IMR-90 (cell line): ENCODE measurements at regions not wholly inside any gene's neighbourhood (a gene's known extent, or its start where the extent isn't known, plus 50 kb on each side); places are given as distances from the start of the nearest gene placed in this dataset.

ENCODE experiments used
- ATAC-seq: fragments of 200-7000 bp; cut with Tn5 transposase; 2 replicates; pipeline ENCODE4 v1.9.1; 2020; ENCODE audit warnings: low read depth, mild to moderate bottlenecking, moderate library complexity
- BruUV-seq: library from RNA; stranded (reverse); fragments of 400-500 nt; replicated peaks from 2 replicates; lab custom pipeline; 2021; lab: Mats Ljungman, UMichigan
- CTCF ChIA-PET: fragments of 300-600 bp; formaldehyde crosslinking; extraction: SDS; loops from one replicate; lab custom pipeline; 2021; ENCODE audit warnings: antibody characterized with exemption; lab: Yijun Ruan, JAX
- POLR2A ChIA-PET: fragments of 300-600 bp; sonication (Branson Sonifier 250); formaldehyde crosslinking; loops from one replicate; lab custom pipeline; 2022; ENCODE audit warnings: antibody characterized with exemption; ENCODE audit not compliant: unreplicated experiment; lab: Charles Lee
- DNase-seq: peaks from one replicate; pipeline ENCODE4 v3.0.0; 2013
- H2AFZ ChIP-seq: replicated peaks from 2 replicates; pipeline ENCODE3; 2013; ENCODE audit warnings: low read length, mild to moderate bottlenecking; ENCODE audit not compliant: poor library complexity
- H2AK5ac ChIP-seq: 2 replicates; pipeline ENCODE4 v1.6.1; 2013; ENCODE audit warnings: low read depth, low read length, inconsistent platforms
- H2AK9ac ChIP-seq: replicated peaks from 2 replicates; pipeline ENCODE3; 2013; ENCODE audit warnings: mild to moderate bottlenecking, low read depth, low read length, moderate library complexity; ENCODE audit not compliant: poor library complexity
- H2BK120ac ChIP-seq: 2 replicates; pipeline ENCODE4 v1.6.1; 2013; ENCODE audit warnings: low read depth, low read length, inconsistent platforms
- H2BK15ac ChIP-seq: 3 replicates; pipeline ENCODE4 v1.6.1; 2013; ENCODE audit warnings: low read depth, low read length, inconsistent platforms
- H2BK20ac ChIP-seq: 2 replicates; pipeline ENCODE4 v1.6.1; 2013; ENCODE audit warnings: low read depth, mild to moderate bottlenecking, inconsistent platforms, low read length, moderate library complexity
- H2BK5ac ChIP-seq: 2 replicates; pipeline ENCODE4 v1.6.1; 2013; ENCODE audit warnings: mild to moderate bottlenecking, low read depth, low read length, inconsistent platforms; ENCODE audit not compliant: poor library complexity, severe bottlenecking
- H3K14ac ChIP-seq: replicated peaks from 2 replicates; pipeline ENCODE4 v1.6.1; 2013; ENCODE audit warnings: low read depth, low read length, inconsistent platforms
- H3K18ac ChIP-seq: 2 replicates; pipeline ENCODE4 v1.6.1; 2013; ENCODE audit warnings: low read depth, low read length, control low read depth
- H3K23ac ChIP-seq: 2 replicates; pipeline ENCODE4 v1.6.1; 2013; ENCODE audit warnings: low read depth, low read length, inconsistent platforms
- H3K27ac ChIP-seq: 2 replicates; pipeline ENCODE4 v1.5.1; 2013; ENCODE audit warnings: mild to moderate bottlenecking, control low read depth, low read length; ENCODE audit not compliant: insufficient read depth
- H3K27me3 ChIP-seq: 2 replicates; pipeline ENCODE4 v1.6.1; 2013; ENCODE audit warnings: low read length; ENCODE audit not compliant: control insufficient read depth, insufficient read depth
- H3K36me3 ChIP-seq: 2 replicates; pipeline ENCODE4 v1.6.1; 2013; ENCODE audit warnings: low read length, mixed read lengths; ENCODE audit not compliant: control insufficient read depth, insufficient read depth
- H3K4ac ChIP-seq: 2 replicates; pipeline ENCODE4 v1.6.1; 2013; ENCODE audit warnings: low read depth, low read length, inconsistent platforms
- H3K4me1 ChIP-seq: 2 replicates; pipeline ENCODE4 v1.6.1; 2013; ENCODE audit warnings: low read length, mixed read lengths; ENCODE audit not compliant: control insufficient read depth, insufficient read depth
- H3K4me2 ChIP-seq: 2 replicates; pipeline ENCODE4 v1.6.1; 2013; ENCODE audit warnings: low read depth, mild to moderate bottlenecking, control low read depth, low read length, moderate library complexity
- H3K4me3 ChIP-seq: 2 replicates; pipeline ENCODE4 v1.5.1; 2013; ENCODE audit warnings: low read depth, mild to moderate bottlenecking, control low read depth, low read length, moderate library complexity; ENCODE audit not compliant: insufficient read depth
- H3K56ac ChIP-seq: 2 replicates; pipeline ENCODE4 v1.6.1; 2013; ENCODE audit warnings: low read length, inconsistent platforms; ENCODE audit not compliant: insufficient read depth; ENCODE audit errors: extremely low read depth
- H3K79me1 ChIP-seq, 2 experiments: 2 replicates each; pipeline ENCODE4 v1.6.1; 2013; ENCODE audit warnings: low read length in 2 of 2, inconsistent platforms in 1 of 2, low read depth in 1 of 2
- H3K9ac ChIP-seq: 2 replicates; pipeline ENCODE4 v1.6.1; 2013; ENCODE audit warnings: low read depth, low read length, control low read depth
- H3K9me1 ChIP-seq: 2 replicates; pipeline ENCODE4 v1.6.1; 2013; ENCODE audit warnings: low read length, inconsistent platforms; ENCODE audit not compliant: insufficient read depth
- H3K9me3 ChIP-seq: 2 replicates; pipeline ENCODE4 v1.6.1; 2013; ENCODE audit warnings: low read length; ENCODE audit not compliant: control insufficient read depth, insufficient read depth
- H4K20me1 ChIP-seq: 2 replicates; pipeline ENCODE4 v1.6.1; 2013; ENCODE audit warnings: low read length, inconsistent platforms; ENCODE audit not compliant: insufficient read depth
- H4K5ac ChIP-seq: 2 replicates; pipeline ENCODE4 v1.6.1; 2013; ENCODE audit warnings: mild to moderate bottlenecking, low read depth, low read length, control low read depth
- H4K8ac ChIP-seq, 2 experiments: 2 replicates each; pipeline ENCODE4 v1.6.1; 2013; ENCODE audit warnings: low read depth in 2 of 2, low read length in 2 of 2, control low read depth in 1 of 2, inconsistent platforms in 1 of 2
- H4K91ac ChIP-seq: 2 replicates; pipeline ENCODE4 v1.6.1; 2013; ENCODE audit warnings: low read depth, low read length, inconsistent platforms; ENCODE audit not compliant: insufficient read depth
- CHD1 ChIP-seq: IDR thresholded peaks from 2 replicates; pipeline ENCODE4 v1.6.1; 2012; ENCODE audit warnings: low read depth, low read length, improper control_type of control experiment
- MAZ ChIP-seq: IDR thresholded peaks from 2 replicates; pipeline ENCODE4 v1.6.1; 2012; ENCODE audit warnings: low read depth, mild to moderate bottlenecking, low read length, improper control_type of control experiment, moderate library complexity, borderline replicate concordance
- dilution Hi-C: fragments of 300-500 bp; cut with HindIII; formaldehyde crosslinking; loops from one replicate; pipeline ENCODE4 v1.14.3; 2018; ENCODE audit warnings: low sequenced_read_pairs; ENCODE audit not compliant: unreplicated experiment
- in situ Hi-C: fragments of 300-500 bp; cut with MboI; formaldehyde crosslinking; loops from 3 replicates; pipeline ENCODE4 v1.14.3; 2019; ENCODE audit warnings: low sequenced_read_pairs, inconsistent platforms, mixed read lengths
- intact Hi-C: fragments of 100-400 bp; cut with micrococcal nuclease; formaldehyde crosslinking; loops from 2 replicates; pipeline ENCODE4 v1.10.0; 2022

- Histone ChIP-seq H3K4me2 (no peak overlapping the region), H3K9me3 (no peaks in the 10 kb centered on the region), H3K9me1 (no peaks in the 10 kb centered on the region), H2AK5ac (no peak overlapping the region), H3K56ac (no peak overlapping the region), H2AK9ac (no peak overlapping the region), H3K18ac (no peak overlapping the region), H3K14ac (no peak overlapping the region), H3K9ac (no peak overlapping the region), H4K91ac (no peak overlapping the region), H2BK5ac (no peak overlapping the region), H3K4me1 (no peaks in the 10 kb centered on the region), H3K79me1 (no peaks in the 10 kb centered on the region), H3K27me3 (no peaks in the 10 kb centered on the region), H3K4ac (no peak overlapping the region), H3K4me3 (no peak overlapping the region), H2BK20ac (no peak overlapping the region), H2BK120ac (no peak overlapping the region), H4K8ac (no peak overlapping the region), H2AFZ (no peak overlapping the region), H3K27ac (no peak overlapping the region), H3K23ac (no peak overlapping the region), H4K5ac (no peak overlapping the region), H4K20me1 (no peaks in the 10 kb centered on the region), H3K36me3 (no peaks in the 10 kb centered on the region), H2BK15ac (no peak overlapping the region)
- TF ChIP-seq CHD1 (no peak), MAZ (no peak)
- DNase-seq (no peak), ATAC-seq (no peak)
- dilution Hi-C loops (no loop called here), intact Hi-C loops (no loop called here), in situ Hi-C loops (no loop called here)
- POLR2A ChIA-PET, result no interaction called here
- CTCF ChIA-PET, result no interaction called here
- no TSS peak for BruUV-seq
Observed at GRCh38 chr11:106271086-106271485, 193.6 kb downstream of the AASDHPPT start.
